GM21786 (cell line): ENCODE measurements at regions not wholly inside any gene's neighbourhood (a gene's known extent, or its start where the extent isn't known, plus 50 kb on each side); places are given as distances from the start of the nearest gene placed in this dataset.
"Not testable (repeated sequence)": the region's sequence is repeated elsewhere in the genome, so short reads cannot be mapped to it uniquely, and the experiment has no call there.

Experiments
- ATAC-seq: cut with Tn5 transposase; IDR thresholded peaks from one replicate; pipeline ENCODE4 v1.9.1; 2021; ENCODE audit not compliant: unreplicated experiment

GRCh38 chr4:31169846-31170245 is 449.7 kb downstream of the PCDH7 start:
- no peak for ATAC-seq

- ATAC-seq = no peak
These were observed 451.2 kb downstream of the PCDH7 start for GRCh38 chr4:31171362-31171761.

DNA sequence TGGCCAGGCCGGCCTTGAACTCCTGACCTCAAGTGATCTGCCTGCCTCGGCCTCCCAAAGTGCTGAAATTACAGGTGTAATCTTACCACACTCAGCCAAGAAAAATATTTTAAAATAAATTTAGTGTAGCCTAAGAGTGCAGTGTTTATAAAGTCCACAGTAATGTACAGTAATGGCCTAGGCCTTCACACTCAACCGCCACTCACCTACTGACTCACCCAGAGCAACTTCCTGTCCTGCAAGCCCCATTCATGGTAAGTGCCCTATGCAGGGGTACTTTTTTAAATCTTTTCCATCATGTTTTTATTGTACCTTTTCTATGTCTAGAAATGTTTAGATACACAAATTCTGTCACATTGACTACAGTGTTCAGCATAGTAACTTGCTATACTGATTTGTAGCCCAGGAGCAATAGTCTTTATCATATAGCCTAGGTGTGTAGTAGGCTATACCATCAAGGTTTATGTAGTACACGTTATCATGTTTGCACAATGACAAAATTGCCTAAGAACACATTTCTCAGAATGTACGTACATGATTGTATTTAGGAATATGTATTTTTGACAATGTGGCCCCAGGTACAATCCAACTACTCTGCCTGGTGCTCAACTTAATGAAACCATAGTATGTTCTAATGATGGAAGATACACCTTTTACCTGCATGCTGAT is 455.2 kb downstream of the PCDH7 start:
- no peak for ATAC-seq

DNA sequence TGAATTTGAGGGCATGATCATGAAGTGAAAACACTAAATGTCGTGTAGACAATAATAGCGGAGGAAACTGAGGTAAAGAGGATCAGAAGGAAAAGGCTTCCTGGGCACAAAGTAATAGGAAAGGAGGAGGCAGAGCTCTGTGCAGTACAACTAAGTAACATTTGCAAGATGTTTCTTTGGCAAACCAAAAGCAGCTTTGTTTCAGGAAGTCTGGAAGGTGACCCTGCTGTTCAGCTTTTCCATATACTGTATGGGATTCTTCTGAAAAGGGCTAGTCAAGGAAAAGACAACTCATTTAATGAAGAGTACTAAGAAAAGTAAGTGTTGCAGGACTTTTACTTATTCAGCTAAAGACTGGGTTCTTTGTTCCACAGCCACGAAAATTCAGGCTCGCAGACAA is 463.1 kb downstream of the PCDH7 start:
- ATAC-seq = no peak

DNA sequence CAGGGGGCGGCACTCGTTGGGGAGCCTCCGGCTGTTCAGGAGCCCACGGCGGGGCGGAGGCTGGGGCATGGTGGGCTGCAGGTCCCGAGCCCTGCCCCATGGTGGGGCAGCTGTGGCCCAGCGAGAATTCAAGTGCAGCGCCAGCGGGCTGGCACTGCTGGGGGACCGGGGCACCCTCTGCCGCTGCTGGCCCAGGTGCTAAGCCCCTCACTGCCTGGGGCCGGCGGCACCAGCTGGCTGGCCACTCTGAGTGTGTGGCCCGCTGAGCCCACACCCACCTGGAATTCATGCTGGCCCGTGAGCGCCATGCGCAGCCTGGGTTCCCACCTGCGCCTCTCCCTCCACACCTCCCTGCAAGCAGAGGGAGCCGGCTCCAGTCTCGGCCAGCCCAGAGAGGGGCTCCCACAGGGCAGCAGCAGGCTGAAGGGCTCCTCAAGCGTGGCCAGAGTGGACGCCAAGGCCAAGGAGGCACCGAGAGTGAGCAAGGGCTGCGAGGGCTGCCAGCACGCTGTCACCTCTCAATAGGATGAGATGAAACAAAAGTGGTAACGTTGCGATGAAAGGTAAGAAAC is 464.9 kb downstream of the PCDH7 start:
- no peak for ATAC-seq

- no peak for ATAC-seq
These were observed 467.8 kb downstream of the PCDH7 start for GRCh38 chr4:31187979-31188378.

- no peak for ATAC-seq
These were observed 469.8 kb downstream of the PCDH7 start for GRCh38 chr4:31189938-31190337.

GRCh38 chr4:31190671-31191070 is 470.5 kb downstream of the PCDH7 start:
- ATAC-seq = no peak

DNA sequence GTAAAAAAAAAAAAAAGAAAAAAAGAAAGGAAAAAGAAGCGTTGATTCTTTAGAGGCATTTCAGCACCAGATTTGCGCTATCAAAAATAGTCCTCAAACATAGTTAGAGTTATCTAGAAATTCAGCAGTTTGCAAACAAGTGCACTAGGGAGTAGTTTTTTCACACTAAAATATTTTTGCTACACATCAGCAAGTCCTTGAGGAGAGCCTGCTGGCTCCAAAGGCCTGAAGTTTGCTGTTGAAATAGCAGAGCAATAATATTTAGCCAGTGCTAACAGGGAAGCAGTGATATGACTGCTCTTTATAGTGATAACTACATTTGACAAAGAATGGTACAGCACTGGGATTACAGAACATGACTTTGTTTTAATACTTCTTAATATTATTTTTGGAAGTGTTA is 472.2 kb downstream of the PCDH7 start:
- no peak for ATAC-seq

DNA sequence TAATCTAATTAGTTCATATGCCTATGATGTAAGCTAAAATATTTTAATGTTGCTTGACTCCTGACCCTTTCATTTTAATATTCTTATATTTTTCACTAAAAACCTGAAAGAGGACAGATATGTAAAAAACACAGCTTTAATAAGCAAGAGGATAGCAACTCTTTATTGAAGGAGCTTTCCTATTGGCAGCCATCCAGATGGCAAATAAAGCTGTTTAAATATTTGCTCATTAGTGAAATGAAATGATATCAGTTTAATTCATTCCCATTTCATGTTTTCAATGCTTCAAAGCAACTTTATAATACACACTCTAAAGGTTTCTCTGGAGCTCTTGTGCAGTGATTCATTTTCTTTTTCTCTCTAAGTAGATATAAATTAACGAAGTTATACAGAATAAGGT is 473.4 kb downstream of the PCDH7 start:
- no peak for ATAC-seq

DNA sequence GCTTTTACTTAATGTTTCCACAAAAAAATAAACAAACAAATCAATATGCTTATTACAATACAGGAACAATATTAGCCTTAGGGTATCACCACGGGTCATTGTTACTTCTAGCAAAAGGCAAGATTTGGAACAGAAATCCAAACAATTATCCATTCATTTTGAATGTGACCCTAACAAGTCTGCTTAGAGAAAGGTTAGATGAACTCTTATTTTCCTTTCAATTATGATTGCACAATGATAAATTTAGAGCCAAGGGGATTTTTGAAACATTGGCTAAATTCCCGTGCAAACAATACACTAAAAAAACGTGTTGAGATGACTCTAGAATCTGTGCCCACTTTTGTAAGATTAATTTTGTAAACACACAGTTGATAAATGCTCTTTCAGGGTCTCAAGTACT is 474.7 kb downstream of the PCDH7 start:
- ATAC-seq = no peak

DNA sequence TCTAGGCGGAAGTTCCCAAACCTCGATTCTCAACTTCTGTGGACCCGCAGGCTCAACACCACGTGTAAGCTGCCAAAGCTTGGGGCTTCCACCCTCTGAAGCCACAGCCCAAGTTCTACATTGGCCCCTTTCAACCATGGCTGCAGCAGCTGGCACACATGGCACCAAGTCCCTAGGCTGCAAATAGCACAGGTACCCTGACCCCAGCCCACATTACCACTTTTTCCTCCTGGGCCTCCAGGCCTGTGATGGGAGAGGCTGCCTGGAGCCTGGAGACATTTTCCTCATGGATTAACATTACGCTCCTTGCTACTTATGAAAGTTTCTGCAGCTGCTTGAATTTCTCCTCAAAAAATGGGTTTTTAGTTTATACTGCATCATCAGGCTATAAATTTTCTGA is 479.5 kb downstream of the PCDH7 start:
- ATAC-seq = no peak

GRCh38 chr4:31202054-31202453 is 481.9 kb downstream of the PCDH7 start:
- ATAC-seq = not testable (repeated sequence)

GRCh38 chr4:31204874-31205273 is 484.7 kb downstream of the PCDH7 start:
- ATAC-seq = no peak

GRCh38 chr4:31220921-31221320 is 500.8 kb downstream of the PCDH7 start:
- no peak for ATAC-seq

DNA sequence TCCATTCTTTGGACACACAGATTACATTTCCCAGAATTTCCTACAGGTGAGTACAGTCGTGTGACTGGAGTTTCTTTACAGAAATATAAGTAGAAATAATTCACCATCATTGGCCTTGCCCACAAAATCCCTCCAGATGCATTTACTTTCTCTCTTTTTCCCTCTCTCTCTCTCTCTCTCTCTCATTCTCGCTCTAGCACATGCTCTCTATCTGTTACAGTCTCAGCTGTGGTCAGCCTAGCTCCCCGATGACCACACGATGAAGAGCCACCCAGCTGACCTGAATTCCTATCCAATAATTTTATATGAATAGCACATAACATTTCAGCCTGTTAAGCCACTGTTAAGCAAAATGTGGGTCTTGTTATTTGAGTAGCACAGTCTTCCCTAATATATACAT is 507.9 kb downstream of the PCDH7 start:
- ATAC-seq = no peak

DNA sequence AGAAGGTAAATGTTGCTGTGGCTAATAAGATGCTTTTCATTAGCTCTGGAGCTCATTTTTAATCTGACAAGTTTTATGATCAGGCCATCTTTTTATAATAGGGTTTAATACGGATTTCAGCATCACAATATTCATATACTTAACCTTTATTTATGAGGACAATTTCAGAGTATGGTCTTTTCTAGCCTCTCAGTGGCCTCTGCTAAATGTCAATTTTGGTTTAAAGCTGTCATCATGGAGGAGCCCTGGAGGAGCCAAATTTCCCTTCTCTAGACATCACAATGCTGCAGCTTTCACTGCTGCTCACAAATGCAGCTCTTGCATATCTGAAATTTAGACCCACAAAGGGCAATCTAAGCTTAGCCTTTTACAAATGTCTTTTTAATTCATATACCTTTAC is 510.4 kb downstream of the PCDH7 start:
- no peak for ATAC-seq

GRCh38 chr4:31234494-31234893 is 514.3 kb downstream of the PCDH7 start:
- ATAC-seq = peak; percentile 75

GRCh38 chr4:31234901-31235300 is 514.7 kb downstream of the PCDH7 start:
- ATAC-seq = no peak

DNA sequence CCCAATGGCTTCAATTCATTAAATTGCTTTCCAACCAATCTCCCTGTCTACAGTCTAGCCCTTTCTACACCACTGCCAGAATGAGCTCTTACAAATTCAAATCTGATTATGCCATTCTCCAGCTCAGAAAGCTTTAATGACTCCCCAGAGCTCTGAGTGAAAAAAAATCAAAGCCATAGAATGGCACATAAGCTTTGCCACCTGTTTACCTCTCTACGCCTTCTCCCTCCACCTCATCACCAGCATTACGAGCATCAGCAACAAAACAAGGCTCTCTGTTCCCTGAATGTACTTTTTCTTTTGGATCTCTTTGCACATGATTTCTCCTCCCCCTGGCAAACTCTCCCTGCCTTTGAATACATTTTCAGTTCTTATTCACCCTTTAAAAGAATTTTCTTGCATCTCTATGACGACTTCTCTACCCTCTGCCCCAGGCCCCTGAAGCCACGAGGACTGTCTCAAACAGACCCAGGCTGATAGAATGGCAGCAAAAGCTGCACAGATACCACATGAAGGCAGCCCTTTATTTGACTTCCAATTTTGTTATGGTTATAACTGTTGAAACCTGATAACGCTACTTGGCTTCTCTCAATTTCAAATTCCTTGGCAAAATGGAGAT is 516.0 kb downstream of the PCDH7 start:
- no peak for ATAC-seq

- ATAC-seq = no peak
These were observed 516.5 kb downstream of the PCDH7 start for GRCh38 chr4:31236639-31237173.

DNA sequence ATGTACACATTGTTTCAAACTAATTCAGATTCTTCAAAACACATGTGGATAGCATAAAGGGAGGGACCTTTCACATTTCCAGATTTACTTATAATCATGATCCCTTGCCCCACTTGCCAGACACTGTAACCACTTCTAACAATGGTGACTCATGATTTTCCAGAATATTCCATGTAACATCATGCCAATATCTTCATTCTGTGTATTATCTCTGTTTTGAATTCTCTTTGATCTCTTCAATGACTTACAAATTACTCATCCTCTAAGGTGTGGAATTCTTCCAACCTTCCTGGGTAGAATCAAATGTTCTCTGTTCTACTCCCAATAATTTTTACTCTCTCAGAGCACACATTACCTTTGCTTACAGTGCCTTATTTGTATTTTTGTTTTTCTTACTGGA is 517.1 kb downstream of the PCDH7 start:
- ATAC-seq = no peak
